NCI-H446 (cell line): ENCODE measurements at regions not wholly inside any gene's neighbourhood (a gene's known extent, or its start where the extent isn't known, plus 50 kb on each side); places are given as distances from the start of the nearest gene placed in this dataset.

Experiments
- DNase-seq, 2 experiments: peaks; one replicate each; lab custom pipeline; 2025; lab: John Stamatoyannopoulos, UW

GRCh38 chr20:4513720-4514119 is 172.5 kb upstream of the PRNP start:
- no peak for DNase-seq

DNA sequence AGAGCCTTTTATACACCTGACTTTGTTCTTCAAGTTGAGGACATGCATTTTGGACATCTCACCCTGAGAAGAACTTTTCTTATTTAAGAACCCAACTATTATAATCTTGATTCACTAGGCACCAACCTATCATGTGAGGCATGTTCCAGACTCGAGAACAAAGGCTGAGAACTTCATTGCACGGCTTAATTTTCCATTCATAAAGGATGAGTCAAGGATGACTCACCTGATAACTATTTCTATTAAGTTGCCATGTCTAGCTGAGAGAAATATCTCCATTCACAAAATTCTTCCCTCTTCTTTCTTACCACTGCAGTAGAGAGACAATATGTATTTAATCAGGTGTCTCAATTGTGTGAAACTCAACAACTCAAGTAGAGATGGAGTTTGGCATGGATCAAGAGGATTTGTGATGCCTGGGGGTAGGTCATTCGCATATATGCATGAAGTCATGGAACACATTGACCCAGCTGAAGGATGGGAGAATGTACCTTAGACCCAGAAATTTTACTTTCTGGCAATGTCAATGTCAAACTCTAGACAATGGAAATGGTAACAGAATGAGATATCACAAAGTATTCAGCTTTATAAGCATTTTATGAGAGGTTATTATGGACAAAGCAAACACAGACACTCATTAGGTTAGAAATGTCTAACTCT is 173.2 kb upstream of the PRNP start:
- DNase-seq, result no peak

GRCh38 chr20:4511776-4512175 is 174.5 kb upstream of the PRNP start:
- no peak for DNase-seq

DNA sequence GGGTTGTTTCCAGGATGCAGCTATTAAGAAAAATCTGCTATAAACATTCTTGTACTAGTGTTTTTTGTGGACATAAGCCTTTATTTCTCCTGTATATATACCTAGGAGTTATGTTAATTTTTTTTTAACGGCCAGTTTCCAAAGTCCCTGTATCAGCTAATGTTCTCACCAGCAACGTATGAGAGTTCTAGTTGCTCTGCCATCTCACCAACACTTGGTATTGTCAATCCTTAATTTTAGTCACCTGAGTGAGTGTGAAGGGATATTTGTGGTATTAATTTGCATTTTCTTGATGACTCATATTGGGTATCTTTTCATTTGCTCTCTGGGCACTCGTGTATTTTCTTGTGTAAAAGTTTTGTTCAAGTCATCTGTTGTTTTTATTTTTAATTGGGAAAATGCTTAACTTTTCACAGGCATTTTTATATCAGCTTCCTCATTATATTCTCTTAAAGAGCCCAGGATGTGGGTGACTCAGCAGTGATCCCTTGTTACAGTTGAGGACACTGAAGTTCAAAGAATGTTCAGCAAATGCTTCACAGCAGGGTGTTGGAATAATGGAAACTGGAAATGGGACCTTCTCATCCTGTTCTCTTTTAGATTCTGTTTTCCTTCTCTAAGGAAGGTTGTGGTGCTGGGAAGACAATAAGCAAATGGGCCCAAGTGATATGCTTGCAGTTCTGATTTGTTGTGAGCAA is 176.3 kb upstream of the PRNP start:
- DNase-seq, result no peak

- no peak for DNase-seq
These were observed 177.5 kb upstream of the PRNP start for GRCh38 chr20:4508773-4509172.

DNA sequence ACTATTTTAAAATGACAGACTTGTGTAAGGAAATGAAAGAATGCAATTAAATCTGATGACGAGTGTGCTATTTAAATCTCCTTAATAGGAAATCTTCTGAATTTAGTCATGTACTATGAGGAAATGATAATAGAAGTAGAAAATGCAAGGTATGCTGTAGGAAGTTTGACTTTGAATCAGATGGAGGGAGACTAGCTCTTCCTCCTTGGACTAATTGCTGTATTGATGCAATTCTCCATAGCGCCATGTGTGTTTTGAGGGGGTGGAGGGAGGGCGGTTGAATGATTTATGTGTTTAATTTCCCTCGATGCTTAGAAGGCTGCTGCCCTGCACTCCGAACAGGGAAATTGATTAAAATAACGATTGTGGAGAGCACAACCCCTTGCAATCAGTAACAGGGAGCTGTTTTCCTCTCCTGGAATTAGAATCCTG is 179.0 kb upstream of the PRNP start:
- DNase-seq, result no peak

DNA sequence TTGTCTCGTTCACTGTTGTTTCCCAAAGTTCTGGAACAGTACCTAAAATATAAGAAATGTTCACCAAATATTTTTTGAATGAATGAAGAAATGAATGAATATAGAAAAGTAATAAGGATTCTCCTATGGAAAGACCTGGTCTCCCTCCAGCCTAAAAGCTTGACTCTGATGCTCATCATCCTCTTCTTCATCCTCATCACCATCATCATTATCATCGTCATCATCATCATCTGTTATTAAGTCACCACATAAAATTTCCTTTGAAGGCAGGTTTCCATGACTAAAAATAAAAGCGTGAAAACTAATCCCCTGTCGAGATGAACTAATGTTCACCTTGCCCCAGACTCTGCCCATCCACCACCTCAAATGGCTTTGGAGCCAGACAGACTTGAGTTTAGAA is 181.4 kb upstream of the PRNP start:
- DNase-seq, result no peak

DNA sequence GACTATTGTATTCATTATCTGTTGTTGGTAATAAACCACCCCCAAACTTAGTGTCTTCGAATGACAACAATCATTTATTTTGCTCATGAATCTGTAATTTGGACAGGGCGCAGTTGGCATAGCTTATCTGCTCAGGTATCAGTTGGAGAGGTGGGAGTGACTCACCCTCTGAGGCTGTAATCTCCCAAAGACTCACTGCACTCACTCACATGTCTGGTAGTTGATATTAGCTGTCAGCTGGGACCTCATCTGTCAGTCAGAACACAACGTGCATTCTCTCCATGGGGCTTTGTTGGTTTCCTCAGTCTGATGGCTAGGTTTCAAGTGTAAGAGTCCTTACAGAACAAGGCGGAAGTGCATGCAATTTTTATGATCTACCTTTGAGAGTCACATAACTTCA is 183.5 kb upstream of the PRNP start:
- no peak for DNase-seq

GRCh38 chr20:4493386-4493785 is 192.9 kb upstream of the PRNP start:
- DNase-seq, result no peak

DNA sequence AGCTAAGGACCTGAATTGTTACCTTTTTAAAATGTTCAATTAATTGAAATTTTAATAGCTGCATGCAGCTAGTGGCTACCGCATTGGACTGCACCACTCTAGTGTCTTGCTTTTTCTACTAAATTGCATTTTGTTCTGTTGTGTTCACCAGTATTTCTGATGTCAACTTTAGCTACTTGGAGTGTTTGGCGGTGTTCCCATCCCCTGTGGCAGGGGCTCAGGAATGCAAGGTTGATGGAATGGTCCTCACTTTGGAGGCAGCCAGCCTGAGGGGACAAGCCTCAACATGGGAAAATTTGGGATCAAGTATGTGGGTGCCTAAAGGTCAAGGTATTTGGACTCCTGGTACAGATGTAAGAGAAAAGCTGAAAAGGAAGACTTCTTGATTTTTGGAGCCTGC is 194.6 kb upstream of the PRNP start:
- DNase-seq, result no peak

DNA sequence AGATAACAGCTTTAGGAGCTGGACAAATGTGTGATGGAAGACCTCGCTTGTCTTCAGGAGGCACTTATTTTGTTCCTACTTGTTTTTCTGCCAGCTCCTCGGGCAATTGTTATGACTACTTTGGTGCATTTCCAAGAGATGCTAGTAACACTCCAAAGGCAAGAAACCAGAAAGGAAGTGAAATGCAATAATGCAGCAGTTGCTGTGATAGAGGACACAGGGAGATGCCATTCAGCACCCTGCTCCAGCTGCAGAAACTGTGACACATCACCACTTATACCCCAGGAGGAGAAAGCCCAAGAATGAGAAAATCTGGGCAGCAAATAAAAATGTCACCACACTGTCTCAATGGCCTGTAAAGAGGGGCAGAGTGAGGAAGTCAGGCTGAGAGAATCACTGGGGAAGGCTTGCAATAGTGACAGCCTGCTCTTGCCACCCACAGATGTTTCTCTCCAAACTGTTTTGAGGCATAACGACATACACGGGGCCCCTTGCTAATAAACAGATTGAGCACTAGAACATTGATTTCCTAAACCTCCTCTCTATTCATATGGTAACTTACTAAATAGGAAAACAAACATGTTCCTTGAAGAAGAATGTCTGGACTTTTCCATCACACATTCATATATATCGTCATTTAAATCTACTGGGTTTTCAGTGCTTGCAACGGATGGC is 195.5 kb upstream of the PRNP start:
- DNase-seq, result no peak

GRCh38 chr20:4490045-4490444 is 196.2 kb upstream of the PRNP start:
- DNase-seq, result no peak

GRCh38 chr20:4488407-4489339 is 197.6 kb upstream of the PRNP start:
- DNase-seq, result no peak

DNA sequence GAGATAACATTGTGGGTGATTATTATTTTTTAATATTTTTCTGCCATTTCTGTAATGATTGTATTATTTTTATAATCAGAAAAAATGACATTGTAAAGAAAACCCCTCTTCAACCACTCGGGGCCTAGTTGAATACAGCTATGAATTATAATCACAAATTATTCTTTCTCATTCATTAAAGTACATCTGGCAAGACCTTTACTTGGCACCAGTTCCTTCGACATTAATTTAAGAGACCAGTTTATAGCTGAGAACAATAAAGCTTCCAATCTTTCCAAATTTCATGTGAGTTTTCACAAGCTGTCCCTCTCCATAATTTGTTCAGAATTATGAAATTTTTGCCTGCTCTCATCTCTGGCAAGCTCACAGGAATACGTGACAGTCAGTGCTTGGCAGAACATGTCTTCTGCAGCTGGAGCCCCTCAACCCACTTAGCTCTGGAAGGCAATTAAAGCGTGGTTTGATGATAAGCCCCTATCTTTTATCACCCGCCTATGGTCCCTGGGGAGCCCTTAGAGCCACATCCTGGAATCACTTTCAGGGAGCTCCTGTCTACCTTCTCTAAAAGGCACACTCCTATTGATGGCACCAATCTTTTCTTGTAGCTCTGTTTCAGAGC is 201.8 kb upstream of the PRNP start:
- no peak for DNase-seq

DNA sequence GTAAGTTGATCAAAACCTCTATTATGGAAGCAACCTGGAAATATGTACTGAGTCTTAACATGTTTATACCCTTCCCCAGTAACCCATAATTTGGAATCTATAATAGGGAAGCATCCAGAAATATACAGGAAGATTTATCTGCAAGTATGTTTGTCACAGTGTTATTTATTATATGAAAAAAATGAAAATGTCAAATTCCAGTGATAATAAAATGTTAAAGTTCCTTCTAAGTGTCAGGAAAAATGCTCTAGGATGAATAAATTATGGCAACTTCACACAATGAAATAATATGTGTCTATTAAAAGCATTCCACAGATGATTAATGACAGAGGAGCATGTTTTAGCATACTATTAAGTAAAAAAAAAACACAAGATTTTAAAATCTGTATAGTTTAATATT is 202.3 kb upstream of the PRNP start:
- DNase-seq, result no peak

- no peak for DNase-seq
These were observed 202.8 kb upstream of the PRNP start for GRCh38 chr20:4483486-4483885.

DNA sequence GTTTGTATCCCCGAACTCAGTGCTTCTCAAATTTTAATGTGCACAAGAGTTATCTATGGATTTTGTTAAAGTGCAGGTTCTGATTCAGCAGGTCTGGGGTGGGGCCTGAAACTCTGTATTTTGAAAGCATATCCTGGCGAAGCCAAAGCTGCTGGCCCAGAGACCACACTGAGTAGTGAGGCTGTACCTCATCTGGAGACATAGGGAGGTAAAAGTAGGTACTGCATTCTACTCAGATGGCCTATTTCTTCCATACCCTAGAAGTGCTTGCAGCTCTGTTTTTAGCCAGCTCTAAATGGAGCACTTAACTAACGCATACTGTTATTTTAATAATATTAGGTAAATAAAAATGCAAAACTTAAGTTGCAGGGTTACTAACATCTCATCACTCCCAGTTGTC is 206.2 kb upstream of the PRNP start:
- no peak for DNase-seq

DNA sequence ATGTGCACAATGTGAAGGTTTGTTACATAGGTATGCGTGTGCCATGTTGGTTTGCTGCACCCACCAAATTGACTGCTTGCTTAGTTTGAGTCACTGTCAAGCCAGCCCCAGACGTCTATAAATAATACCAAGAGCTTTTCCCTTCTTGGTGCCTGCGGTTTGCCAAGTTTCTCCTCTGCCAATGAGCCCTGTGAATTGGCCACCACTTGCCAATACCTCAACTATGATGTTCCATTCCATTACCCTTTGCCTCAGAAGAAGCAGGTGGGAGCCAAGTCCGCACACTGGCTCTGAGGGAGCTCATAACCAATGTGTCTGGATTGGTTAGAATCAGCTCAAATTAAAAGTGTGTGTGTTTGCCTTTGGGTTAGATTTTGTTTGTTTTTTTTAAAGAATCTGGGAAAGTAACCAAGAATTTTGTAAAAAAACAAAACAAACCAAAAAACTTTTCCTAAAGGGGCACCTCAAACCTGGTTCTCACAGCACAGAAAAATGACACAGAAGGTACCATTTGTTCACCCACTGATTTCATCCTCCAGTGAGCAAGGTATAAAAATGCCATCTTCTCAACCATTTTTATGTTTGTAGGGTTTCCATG is 209.3 kb upstream of the PRNP start:
- peak; percentile 6 to 22 for DNase-seq

- DNase-seq, result no peak
These were observed 213.3 kb upstream of the PRNP start for GRCh38 chr20:4472906-4473305.

GRCh38 chr20:4471221-4471620 is 215.0 kb upstream of the PRNP start:
- no peak for DNase-seq

DNA sequence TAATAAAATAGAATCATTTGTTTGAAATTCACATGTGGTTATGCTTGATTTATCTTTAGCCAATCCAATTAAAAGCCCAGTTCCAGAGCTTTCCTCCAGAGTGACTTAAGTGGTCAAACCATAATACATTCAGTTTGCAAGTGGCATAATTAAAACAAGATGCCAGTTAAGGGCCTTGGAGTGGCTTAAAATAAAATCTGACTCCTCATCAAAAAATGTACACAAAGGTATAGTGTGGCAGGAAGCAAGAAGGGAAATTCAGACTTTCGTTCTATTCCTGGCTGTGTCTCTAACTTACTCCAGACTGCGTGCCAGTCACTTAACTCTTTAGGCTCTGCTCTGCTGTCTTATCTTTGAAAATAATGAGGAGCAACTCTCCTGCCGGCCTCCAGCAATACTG is 215.9 kb upstream of the PRNP start:
- no peak for DNase-seq
